NCI-H1048 (cell line): ENCODE measurements at regions not wholly inside any gene's neighbourhood (a gene's known extent, or its start where the extent isn't known, plus 50 kb on each side); places are given as distances from the start of the nearest gene placed in this dataset.

Source experiments
- DNase-seq: peaks from one replicate; lab custom pipeline; 2025; lab: John Stamatoyannopoulos, UW

DNA sequence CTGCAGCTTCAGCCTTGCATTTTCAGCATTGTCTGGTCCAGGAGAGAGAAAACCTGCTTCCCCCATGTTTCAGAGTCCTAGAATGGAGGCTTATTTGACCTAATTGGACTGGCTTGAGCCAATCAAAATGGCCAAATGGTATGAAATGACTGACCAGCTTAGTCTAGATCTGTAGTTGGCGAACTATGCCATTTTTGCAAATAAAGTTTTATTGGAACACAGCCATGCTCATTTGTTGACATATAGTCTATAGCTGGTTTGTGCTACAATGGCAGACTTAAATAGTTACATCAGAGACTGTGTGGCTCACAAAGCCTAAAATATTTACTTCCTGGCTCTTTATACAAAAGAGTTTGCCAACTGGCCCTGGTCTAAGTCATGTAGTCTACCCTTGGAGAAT lies 180.8 kb downstream of the HS3ST3B1 start:
- no peak for DNase-seq

DNA sequence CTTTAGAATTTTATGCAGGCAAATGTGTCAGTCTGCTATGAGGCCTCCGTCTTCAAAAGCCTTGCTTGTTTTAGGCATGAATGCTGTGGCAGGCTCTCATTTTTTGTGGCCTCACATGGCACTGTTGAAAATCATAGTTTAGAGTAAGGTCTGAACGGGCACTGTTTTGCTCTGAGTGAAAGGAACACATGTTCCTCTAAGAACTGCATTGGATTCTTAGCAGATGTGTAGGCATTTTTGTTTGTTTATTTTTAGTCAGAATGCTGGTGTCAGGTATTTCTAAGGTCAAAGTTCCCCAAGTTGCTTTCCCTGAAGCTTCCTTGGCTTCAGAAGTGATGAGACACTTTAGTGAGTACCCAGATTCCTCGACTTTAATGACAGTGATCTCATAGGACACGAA lies 173.7 kb downstream of the HS3ST3B1 start:
- DNase-seq, result no peak

DNA sequence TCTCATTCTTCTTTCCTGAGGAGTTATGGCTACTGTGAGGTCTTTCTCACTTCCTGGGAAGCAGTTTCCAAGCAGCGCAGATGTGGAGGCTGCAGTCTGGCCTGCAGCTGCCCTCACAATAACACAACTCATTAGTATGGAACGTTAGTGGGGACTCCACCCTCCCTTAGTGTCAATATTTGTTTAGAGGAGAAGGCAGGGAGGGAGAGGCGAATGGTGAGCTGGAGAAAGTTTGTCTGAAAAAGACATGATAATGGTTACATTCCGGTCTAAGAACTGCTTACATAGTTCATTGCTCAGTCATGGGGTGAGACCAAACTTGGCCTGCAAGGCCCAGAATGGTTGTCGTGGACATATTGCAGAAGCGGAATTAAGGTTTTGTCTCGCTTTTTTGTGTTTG lies 170.2 kb downstream of the HS3ST3B1 start:
- DNase-seq, result no peak

DNA sequence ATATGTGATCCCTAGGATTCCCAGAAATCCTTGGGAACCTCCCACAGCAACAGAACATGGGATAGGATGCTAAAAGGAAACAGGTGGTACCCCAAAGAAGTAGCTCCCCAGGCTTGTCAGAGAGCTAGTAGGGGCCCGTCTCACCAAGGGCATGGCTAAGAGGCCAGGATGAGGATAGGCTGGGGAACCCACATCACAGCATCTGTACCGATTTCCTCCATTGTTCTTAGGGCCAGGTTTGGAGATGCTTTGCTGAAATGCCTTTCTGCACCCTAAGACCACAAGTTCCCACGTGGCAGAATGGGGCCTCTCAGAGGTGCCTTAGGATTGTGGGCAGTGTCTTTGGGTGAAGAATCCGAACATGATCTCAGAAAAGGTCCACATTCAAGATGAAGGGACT lies 169.5 kb downstream of the HS3ST3B1 start:
- DNase-seq, result no peak

DNA sequence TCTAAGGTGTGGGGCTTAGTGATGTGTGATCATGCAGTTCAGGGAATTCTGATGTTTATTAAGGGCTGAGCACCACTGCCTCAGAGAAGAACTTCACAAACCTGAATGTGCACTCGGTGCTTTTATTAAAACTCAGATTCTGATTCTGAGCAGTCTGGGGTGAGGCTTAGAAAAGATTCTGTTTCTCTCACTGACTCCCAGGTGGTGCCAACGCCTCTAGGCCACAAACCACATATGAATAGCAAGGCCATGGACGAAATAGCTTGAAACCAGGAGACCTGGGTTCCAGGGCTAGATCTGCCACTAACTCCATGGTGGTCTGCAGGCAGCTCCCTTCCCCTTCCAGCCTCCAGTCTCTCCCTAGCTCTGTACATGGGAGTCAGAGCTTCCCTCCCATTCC lies 169.1 kb downstream of the HS3ST3B1 start:
- no peak for DNase-seq

DNA sequence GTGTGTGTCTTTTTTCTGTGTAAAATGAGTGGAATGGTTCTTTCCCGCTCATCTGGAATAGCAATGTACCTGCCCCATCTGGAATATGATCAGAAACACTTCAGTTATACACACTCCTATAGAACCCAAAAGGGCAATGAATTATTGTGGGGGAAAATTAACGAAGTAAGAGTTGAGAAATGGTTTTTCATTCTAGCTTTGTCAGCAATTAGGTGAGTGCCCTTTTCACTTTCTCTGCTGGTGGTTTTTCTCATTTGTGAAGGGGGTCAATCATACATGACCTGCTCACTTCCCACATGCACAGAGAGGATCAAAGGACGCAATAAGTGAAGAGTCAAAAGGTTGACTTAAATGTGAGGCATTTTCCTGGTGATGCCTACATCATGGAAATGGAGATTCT lies 168.0 kb downstream of the HS3ST3B1 start:
- no peak for DNase-seq

DNA sequence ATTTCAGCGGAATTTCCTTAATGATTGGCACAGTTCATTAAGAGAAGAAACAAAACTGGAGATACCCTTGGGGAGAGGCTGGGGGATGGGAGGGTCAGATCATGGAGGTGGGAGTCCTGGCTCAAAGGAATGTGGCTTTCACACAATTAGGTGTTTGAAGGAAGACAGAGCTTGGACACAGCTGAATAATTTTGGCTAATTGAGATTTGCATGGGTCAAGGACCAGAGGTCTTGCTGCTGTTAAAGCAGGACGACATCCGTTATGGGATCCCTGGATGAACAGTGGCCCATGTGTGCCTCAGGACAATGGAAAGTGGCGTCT lies 160.3 kb downstream of the HS3ST3B1 start:
- no peak for DNase-seq

DNA sequence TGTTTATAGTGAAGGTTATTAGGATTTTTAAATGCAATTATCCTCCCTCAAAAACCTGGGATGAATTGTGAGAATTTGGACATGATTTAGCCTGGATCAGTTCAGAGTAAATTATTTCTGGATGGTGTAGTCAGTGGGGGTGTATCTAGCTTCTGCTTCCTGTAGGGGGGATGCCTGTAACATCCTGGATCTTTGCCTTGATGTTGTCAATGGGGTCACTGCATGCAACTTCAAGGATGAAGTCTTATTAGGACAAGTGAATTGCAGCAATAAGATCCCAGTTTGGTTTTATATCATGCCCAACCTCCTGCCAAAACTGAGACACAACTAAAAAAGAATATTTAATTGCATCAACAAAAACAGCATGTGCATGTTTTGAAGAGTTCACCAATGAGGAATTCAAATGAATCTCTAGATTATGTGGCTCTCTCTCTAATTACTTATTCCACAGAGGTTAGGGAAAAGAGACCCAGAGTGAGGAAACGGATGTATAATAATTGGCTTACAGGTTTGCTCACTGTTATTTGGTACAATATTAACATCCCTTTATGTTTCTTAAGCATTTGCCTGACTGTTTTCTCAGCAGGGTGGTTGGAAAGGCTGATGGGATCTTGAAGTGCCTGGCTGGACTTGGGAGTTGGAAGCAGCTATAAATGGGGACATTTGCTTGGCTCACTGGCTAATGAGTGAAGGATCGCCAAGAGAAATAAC lies 159.8 kb downstream of the HS3ST3B1 start:
- no peak for DNase-seq

DNA sequence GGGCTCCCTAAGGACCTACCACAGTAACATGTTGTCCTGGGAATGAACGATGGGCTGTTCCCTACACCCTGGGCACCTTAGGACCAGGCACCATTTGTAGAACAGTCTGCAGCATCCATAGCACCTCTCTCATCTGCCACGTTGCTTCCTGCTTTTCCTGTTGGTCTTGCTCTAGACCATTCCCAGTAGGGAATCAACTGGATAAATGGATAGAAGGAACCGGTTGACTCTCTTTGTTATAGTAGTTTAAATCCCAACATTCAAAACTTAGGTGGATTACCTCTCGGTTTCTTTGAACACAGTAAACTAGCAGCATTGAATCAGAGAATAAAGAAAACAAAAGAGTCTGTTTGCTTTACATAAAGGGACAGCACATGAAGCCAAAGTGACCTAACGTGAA lies 159.1 kb downstream of the HS3ST3B1 start:
- no peak for DNase-seq

DNA sequence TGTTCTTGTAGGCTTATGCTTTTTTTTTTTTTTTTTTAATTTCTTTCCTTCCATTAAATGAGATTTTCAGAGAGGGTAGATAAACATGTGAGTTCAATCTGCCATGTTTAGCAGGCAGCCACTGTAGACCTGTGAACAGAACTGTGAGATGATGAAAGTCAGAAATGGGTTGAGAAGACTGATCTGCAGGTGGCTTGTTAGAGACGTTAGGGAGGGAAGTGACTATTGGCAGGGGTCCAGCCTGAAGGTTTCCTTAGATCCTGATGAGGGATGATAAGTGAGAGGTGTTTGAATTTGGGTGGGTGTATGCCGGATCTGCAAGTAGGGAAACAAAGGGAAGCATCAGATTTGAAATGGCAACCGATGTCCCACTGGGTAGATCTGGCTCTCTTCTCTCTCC lies 157.8 kb downstream of the HS3ST3B1 start:
- no peak for DNase-seq

DNA sequence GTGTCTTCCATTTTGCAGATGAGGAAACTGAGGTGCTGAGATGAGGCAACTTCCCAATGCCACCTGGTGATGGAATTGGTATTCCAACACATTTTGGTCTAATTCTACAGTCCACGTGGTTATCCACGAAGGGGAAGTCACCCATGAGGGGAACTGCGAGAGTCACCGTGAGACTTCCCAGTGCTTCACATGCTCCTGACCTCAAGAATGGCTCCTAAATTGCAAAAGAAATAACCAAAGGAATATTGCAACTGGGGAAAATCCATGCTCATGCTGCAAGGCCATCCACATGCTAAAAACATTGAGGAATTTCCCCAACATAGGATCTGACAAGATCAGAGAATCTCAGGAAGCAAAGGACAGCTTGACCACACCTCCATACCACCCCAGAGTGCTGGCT lies 153.9 kb downstream of the HS3ST3B1 start:
- no peak for DNase-seq

DNA sequence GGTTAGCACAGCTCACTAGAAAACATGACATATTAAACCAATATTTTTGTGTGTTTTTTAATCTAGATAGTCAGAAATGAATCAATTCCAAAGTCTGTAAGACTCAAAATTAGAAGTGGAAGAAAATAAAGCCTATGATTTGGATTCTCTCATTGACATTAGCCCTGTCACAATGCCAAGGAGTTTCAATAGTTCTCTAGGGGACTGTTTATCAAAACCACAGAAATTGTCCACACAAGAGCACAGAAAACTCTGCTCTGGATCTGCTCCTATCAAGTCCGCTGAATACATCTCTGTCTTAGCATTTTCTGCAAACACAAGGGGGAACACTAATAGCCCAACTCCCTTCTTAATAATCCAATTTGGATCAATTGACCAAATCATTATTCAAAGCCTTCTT lies 152.0 kb downstream of the HS3ST3B1 start:
- no peak for DNase-seq

DNA sequence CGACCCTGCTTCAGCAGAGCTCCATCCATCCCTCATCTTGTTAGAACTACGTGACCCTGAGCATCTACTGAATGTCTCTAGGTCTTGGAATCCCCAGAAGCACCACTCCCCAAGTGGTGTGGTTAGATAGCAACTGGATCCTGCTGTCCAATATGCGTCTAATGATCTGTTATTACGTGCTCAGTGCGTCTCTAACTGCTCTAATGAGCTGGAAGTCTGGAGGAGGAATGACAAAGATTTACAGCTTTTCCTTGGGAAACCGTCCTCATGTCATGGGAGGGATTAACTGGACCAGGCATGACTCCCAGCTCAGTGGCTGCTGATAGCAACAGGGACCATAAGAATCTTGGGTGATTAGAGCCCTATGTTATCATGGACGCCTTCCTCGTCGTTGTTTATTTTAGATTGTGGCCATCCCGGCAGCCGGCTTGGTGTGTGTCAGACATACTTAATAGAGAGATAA lies 150.9 kb downstream of the HS3ST3B1 start:
- DNase-seq, result no peak

DNA sequence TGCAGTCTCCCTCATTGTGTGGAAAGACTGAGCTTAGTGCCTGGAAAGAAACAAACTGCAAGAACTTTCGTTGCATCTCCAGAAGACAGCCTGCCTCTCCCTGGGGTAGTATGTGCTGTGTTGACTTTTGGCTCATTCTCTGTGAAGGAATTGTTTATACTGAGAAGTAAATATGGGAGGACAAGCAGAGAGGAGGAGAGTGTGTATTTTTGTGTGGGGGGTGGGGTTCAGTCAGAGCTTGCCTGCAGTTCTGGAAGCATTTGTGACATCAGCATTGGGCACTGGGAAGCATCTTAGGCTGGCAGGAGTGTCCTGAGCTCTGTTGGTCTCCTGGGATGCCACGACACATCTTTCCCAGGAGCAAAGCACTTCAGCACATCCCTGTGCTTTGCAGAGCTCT lies 147.9 kb downstream of the HS3ST3B1 start:
- DNase-seq, result no peak

DNA sequence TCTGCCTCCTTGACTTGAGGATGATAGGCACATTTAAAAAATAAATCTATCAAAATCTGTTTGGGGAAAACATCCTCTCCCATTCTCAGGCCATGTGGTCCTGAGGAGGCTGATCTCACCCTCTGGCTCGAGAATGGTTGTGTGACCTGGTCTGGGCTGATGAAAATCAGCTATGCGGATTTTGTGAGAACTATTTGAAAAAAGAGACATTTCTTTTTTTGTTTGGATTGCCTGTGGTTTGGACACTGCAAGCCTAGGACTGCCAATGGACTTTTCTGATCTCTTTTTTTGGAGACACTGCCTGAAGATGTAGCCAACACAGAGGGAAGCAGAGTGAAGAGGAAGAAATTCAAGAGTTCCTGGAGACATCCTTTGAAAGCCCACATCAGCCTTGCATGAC lies 145.9 kb downstream of the HS3ST3B1 start:
- DNase-seq, result no peak

DNA sequence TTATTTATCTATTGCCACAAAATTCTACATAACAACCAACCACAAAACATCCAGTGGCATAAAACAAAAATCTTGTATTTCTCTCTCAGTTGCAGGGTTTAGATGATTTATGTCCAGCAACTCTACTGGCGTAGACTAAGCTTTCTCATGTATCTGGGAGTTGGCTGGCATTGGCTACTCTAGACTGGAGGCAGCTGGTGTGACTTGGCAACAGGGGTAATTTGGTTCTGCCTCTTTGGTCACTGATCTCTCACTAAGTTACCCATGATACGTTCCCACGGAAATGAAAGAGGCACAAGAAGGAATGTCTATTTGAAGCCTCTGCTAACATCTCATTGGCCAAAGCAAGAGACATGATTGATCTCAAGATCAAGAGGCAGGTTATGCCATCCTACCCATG lies 144.0 kb downstream of the HS3ST3B1 start:
- no peak for DNase-seq

DNA sequence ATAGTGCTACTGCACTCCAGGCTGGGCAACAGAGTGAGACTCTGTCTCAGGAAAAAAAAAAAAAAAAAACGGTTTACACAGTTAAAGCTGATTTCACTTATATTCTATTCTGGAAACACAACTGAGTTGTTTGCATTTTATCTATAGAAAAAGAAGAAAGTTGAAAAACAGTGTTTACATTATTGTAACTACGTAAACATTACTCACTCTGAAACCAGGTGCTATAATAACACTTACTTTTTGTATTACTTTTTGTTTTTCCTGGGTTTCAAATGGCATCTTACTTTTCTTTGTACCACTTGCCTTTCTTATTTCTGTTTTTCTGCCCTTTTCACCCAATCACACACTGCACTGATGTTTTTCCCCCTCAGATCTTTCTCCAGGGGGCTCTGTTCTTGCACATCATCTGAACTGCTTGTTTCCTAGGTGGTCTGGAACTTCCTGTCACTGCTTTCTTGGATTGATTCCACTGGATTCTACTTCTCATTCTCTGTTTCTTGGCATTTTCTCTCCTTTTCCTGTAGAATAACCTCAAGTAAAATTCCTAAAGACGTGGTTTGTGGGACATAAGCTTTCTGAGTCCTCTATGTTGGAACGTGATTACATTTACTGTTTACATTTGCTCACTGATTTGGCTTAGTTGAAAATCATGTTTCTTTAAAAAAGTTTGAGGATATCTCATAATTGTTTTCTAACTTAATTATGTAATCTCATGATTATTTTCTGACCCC lies 142.1 kb downstream of the HS3ST3B1 start:
- DNase-seq, result no peak

DNA sequence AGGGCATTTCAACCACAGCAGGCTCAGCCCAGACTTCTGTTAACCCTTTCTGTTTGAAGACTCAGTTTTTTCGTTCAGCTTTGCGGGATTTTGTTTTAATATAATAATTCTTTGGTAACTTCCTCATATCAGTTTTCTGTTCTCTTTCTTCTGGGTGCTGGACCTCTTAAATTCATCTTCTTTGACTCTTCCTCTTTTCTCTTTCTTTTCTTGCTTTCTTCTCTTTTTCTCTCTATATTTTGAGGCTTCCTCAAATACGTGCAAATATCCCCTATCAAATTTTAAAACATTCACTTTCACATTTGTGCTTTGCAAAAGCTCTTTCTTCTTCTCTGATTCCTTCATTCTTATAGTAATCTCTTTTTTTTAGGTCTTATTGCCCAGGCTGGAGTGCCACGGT lies 136.3 kb downstream of the HS3ST3B1 start:
- no peak for DNase-seq

DNA sequence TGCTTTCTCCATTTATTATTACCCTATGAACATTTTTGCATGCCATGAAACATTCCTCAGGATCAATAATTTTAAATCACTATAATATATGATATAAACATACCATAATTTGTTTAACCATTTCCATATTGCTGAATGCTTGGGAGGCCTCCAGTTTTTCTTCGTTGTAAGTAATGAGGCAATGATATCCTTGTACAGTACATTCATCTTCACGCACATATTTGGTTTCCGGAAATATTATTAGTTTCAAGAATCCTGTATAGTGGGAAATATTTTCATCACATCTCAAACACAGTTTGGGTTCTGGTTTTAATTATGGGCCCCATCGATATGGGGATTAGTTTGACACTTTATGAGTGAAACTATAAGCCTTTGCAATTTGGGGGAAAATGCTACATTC lies 135.4 kb downstream of the HS3ST3B1 start:
- DNase-seq, result no peak

DNA sequence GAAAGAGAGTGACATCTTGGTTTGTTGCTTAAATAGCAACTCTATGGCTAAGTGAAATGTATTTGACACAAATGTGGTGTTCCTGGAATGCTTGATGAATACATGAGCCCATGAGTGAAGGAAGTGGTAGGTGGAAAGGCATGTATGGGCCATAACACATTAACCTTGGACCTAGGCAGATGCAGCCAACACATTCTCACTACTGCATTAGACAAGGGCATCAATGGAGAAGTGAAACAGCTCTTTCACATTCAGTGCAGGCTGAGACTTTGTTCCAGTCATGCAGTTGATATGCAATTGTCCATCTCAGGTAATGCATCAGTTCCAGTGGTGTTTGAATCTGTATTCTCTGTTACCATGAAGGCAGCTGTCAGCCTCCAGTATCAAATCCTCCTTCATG lies 133.6 kb downstream of the HS3ST3B1 start:
- DNase-seq, result no peak

DNA sequence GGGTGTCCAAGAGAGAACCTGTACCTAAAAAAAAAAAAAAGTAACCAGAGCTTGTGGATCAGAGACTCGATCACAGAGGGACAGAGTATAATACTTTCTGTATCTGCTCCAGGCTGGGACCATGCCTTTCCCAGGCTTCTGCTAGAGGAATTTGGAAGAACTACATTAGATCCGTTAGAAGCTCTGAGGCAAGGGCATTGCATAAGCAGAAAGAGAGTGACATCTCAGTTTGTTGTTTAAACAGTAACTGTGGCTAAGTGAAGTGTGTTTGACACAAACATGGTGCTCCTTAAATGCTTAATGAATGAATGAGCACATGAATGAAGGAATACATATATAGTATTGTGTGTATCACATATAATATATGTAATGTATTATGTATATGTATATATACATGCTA lies 131.2 kb downstream of the HS3ST3B1 start:
- DNase-seq, result no peak

DNA sequence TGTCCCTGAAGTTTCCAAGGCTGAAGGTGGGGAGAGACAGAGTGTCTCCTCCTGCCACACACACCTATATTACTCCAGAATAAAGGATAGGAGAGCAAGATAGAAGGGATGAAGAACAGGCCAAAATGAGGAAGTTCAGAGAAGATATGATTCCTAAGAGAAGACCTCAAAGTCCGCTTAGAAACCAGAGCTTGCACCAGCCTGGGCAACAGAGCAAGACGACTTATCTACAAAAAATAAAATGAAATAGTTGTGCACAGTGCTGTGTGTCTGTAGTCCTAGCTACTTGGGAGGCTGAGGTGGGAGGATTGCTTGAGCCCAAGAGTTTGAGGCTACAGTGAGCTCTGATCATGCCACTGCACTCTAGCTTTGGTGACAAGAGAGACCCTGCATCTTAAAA lies 128.2 kb downstream of the HS3ST3B1 start:
- DNase-seq, result no peak

DNA sequence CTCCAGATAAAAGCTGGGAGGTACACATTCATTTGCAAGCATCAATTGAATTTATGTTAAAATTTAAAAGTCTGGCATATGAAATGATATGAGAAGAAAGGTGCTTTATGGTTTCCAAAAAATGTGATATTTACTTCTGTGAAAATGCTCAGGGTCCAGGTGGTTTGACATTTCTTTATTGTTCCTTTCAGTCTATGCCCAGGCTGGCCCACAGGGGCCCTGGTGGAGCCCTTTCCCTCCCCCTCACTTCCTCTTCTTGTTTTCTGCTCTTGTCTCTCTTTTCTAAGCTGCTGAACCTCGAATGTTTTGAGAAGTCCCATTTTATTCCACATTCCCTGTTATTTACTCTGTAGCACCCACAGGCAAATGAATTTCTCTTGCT lies 127.8 kb downstream of the HS3ST3B1 start:
- no peak for DNase-seq
